ENCODE measurements at regions not wholly inside any gene's neighbourhood (a gene's known extent, or its start where the extent isn't known, plus 50 kb on each side); places are given as distances from the start of the nearest gene placed in this dataset.

GRCh38 chr12:88996200-88996788 lies 356.0 kb downstream of the DUSP6 start:
- Histone ChIP-seq H3K9me3 (ENCODE audit: control extremely low read depth in 1 of 5, control insufficient read depth in 4 of 5, insufficient read depth in 2 of 5, low read depth in 1 of 5, low read length in 4 of 5) (no peaks in the 10 kb centered on the region), H3K27ac (ENCODE audit: insufficient read depth in 1 of 2, low read depth in 1 of 2, low read length in 2 of 2, poor library complexity in 1 of 2, severe bottlenecking in 2 of 2) (no peak overlapping the region), H3K36me3 (ENCODE audit: control insufficient read depth in 4 of 4, insufficient read depth in 4 of 4, low read length in 3 of 4) (no peaks in the 10 kb centered on the region), H3K4me1 (ENCODE audit: control extremely low read depth in 1 of 4, control insufficient read depth in 4 of 4, insufficient read depth in 4 of 4, low read length in 3 of 4) (peaks cover 0 to 4% (median 2%) of the 10 kb centered on the region in 4 experiments), H3K27me3 (replicated peaks in 2 of 5; ENCODE audit: control insufficient read depth in 4 of 5, insufficient read depth in 5 of 5, low read length in 4 of 5) (no peaks in the 10 kb centered on the region), H3K4me3 (ENCODE audit: control insufficient read depth in 1 of 7, extremely low read depth in 1 of 7, insufficient read depth in 4 of 7, low read depth in 2 of 7, low read length in 6 of 7) (no peak overlapping the region)
- POLR2A ChIA-PET = no interaction called here
- WGBS (ENCODE audit: insufficient coverage) = no CpG with 5 or more reads among the region's 2 CpGs
- CTCF ChIA-PET = no interaction called here
- DNase-seq = no peak

GRCh38 chr12:88994971-88995370 lies 357.3 kb downstream of the DUSP6 start:
- POLR2A ChIA-PET = no interaction called here
- no peak overlapping the region for H3K27ac ChIP-seq (ENCODE audit: insufficient read depth in 1 of 2, low read depth in 1 of 2, low read length in 2 of 2, poor library complexity in 1 of 2, severe bottlenecking in 2 of 2)
- H3K36me3 ChIP-seq (ENCODE audit: control insufficient read depth in 4 of 4, insufficient read depth in 4 of 4, low read length in 3 of 4) = no peaks in the 10 kb centered on the region
- H3K27me3 ChIP-seq (replicated peaks in 2 of 5; ENCODE audit: control insufficient read depth in 4 of 5, insufficient read depth in 5 of 5, low read length in 4 of 5) = no peaks in the 10 kb centered on the region
- no CpG with 5 or more reads among the region's 1 CpG for WGBS (ENCODE audit: insufficient coverage)
- DNase-seq = no peak
- CTCF ChIA-PET = interaction anchor here (1.6 to 2.5 kb wide), 3 partner anchors 361 to 840 kb away, joined by 5 to 19 read pairs (median 11); partner anchors contain the start of gene POC1B
- peaks cover 0 to 4% (median 2%) of the 10 kb centered on the region in 4 experiments for H3K4me1 ChIP-seq (ENCODE audit: control extremely low read depth in 1 of 4, control insufficient read depth in 4 of 4, insufficient read depth in 4 of 4, low read length in 3 of 4)
- H3K9me3 ChIP-seq (ENCODE audit: control extremely low read depth in 1 of 5, control insufficient read depth in 4 of 5, insufficient read depth in 2 of 5, low read depth in 1 of 5, low read length in 4 of 5) = no peaks in the 10 kb centered on the region
- H3K4me3 ChIP-seq (ENCODE audit: control insufficient read depth in 1 of 7, extremely low read depth in 1 of 7, insufficient read depth in 4 of 7, low read depth in 2 of 7, low read length in 6 of 7) = no peak overlapping the region

- H3K36me3 ChIP-seq (ENCODE audit: control insufficient read depth in 4 of 4, insufficient read depth in 4 of 4, low read length in 3 of 4) = no peaks in the 10 kb centered on the region
- WGBS (ENCODE audit: insufficient coverage) = 100% methylated on average over 1 of the region's 2 CpGs
- POLR2A ChIA-PET = no interaction called here
These were observed 357.8 kb downstream of the DUSP6 start for GRCh38 chr12:88994537-88994936.

GRCh38 chr12:88993651-88994050 lies 358.6 kb downstream of the DUSP6 start:
- peak; percentile 59 to 75 (median 75) for DNase-seq
- H3K4me1 ChIP-seq (ENCODE audit: control extremely low read depth in 1 of 4, control insufficient read depth in 4 of 4, insufficient read depth in 4 of 4, low read length in 3 of 4) = peaks cover 0 to 4% (median 1%) of the 10 kb centered on the region in 4 experiments
- WGBS (ENCODE audit: insufficient coverage) = no CpG with 5 or more reads among the region's 3 CpGs
- POLR2A ChIA-PET = no interaction called here
- H3K27me3 ChIP-seq (replicated peaks in 2 of 5; ENCODE audit: control insufficient read depth in 4 of 5, insufficient read depth in 5 of 5, low read length in 4 of 5) = no peaks in the 10 kb centered on the region
- no peaks in the 10 kb centered on the region for H3K36me3 ChIP-seq (ENCODE audit: control insufficient read depth in 4 of 4, insufficient read depth in 4 of 4, low read length in 3 of 4)
- CTCF ChIA-PET = interaction anchor here (0.8 to 2.5 kb wide), 14 partner anchors 8 to 885 kb away, joined by 3 to 19 read pairs (median 5); partner anchors contain the start of gene POC1B
- H3K9me3 ChIP-seq (ENCODE audit: control extremely low read depth in 1 of 5, control insufficient read depth in 4 of 5, insufficient read depth in 2 of 5, low read depth in 1 of 5, low read length in 4 of 5) = no peaks in the 10 kb centered on the region
- no peak overlapping the region for H3K4me3 ChIP-seq (ENCODE audit: control insufficient read depth in 1 of 7, extremely low read depth in 1 of 7, insufficient read depth in 4 of 7, low read depth in 2 of 7, low read length in 6 of 7)
- H3K27ac ChIP-seq (ENCODE audit: insufficient read depth in 1 of 2, low read depth in 1 of 2, low read length in 2 of 2, poor library complexity in 1 of 2, severe bottlenecking in 2 of 2) = no peak overlapping the region

More at GRCh38 chr12:88994537-88994936, 357.8 kb downstream of the DUSP6 start:
- no peak overlapping the region for H3K4me3 ChIP-seq (ENCODE audit: control insufficient read depth in 1 of 7, extremely low read depth in 1 of 7, insufficient read depth in 4 of 7, low read depth in 2 of 7, low read length in 6 of 7)
- CTCF ChIA-PET = interaction anchor here (0.9 to 2.5 kb wide), 9 partner anchors 19 to 886 kb away, joined by 3 to 19 read pairs (median 5); partner anchors contain the start of gene POC1B
- DNase-seq = no peak
- H3K27me3 ChIP-seq (replicated peaks in 2 of 5; ENCODE audit: control insufficient read depth in 4 of 5, insufficient read depth in 5 of 5, low read length in 4 of 5) = no peaks in the 10 kb centered on the region
- H3K27ac ChIP-seq (ENCODE audit: insufficient read depth in 1 of 2, low read depth in 1 of 2, low read length in 2 of 2, poor library complexity in 1 of 2, severe bottlenecking in 2 of 2) = no peak overlapping the region
- no peaks in the 10 kb centered on the region for H3K9me3 ChIP-seq (ENCODE audit: control extremely low read depth in 1 of 5, control insufficient read depth in 4 of 5, insufficient read depth in 2 of 5, low read depth in 1 of 5, low read length in 4 of 5)
- peaks cover 0 to 4% (median 2%) of the 10 kb centered on the region in 4 experiments for H3K4me1 ChIP-seq (ENCODE audit: control extremely low read depth in 1 of 4, control insufficient read depth in 4 of 4, insufficient read depth in 4 of 4, low read length in 3 of 4)

- no peaks in the 10 kb centered on the region for H3K4me1 ChIP-seq (ENCODE audit: control extremely low read depth in 1 of 4, control insufficient read depth in 4 of 4, insufficient read depth in 4 of 4, low read length in 3 of 4)
- H3K27me3 ChIP-seq (replicated peaks in 2 of 5; ENCODE audit: control insufficient read depth in 4 of 5, insufficient read depth in 5 of 5, low read length in 4 of 5) = no peaks in the 10 kb centered on the region
- H3K27ac ChIP-seq (ENCODE audit: insufficient read depth in 1 of 2, low read depth in 1 of 2, low read length in 2 of 2, poor library complexity in 1 of 2, severe bottlenecking in 2 of 2) = no peak overlapping the region
- ChIA-PET CTCF (no interaction called here), POLR2A (no interaction called here)
- no peaks in the 10 kb centered on the region for H3K36me3 ChIP-seq (ENCODE audit: control insufficient read depth in 4 of 4, insufficient read depth in 4 of 4, low read length in 3 of 4)
- WGBS (ENCODE audit: insufficient coverage) = 100% methylated on average over 1 of the region's 5 CpGs
- H3K9me3 ChIP-seq (ENCODE audit: control extremely low read depth in 1 of 5, control insufficient read depth in 4 of 5, insufficient read depth in 2 of 5, low read depth in 1 of 5, low read length in 4 of 5) = no peaks in the 10 kb centered on the region
- DNase-seq = no peak
- no peak overlapping the region for H3K4me3 ChIP-seq (ENCODE audit: control insufficient read depth in 1 of 7, extremely low read depth in 1 of 7, insufficient read depth in 4 of 7, low read depth in 2 of 7, low read length in 6 of 7)
These were observed 366.2 kb downstream of the DUSP6 start for GRCh38 chr12:88986056-88986455.

GRCh38 chr12:88985631-88986030 lies 366.7 kb downstream of the DUSP6 start:
- no CpG with 5 or more reads among the region's 3 CpGs for WGBS (ENCODE audit: insufficient coverage)
- Histone ChIP-seq H3K4me1 (ENCODE audit: control extremely low read depth in 1 of 4, control insufficient read depth in 4 of 4, insufficient read depth in 4 of 4, low read length in 3 of 4) (no peaks in the 10 kb centered on the region), H3K36me3 (ENCODE audit: control insufficient read depth in 4 of 4, insufficient read depth in 4 of 4, low read length in 3 of 4) (no peaks in the 10 kb centered on the region), H3K4me3 (ENCODE audit: control insufficient read depth in 1 of 7, extremely low read depth in 1 of 7, insufficient read depth in 4 of 7, low read depth in 2 of 7, low read length in 6 of 7) (no peak overlapping the region), H3K27me3 (replicated peaks in 2 of 5; ENCODE audit: control insufficient read depth in 4 of 5, insufficient read depth in 5 of 5, low read length in 4 of 5) (no peaks in the 10 kb centered on the region), H3K9me3 (ENCODE audit: control extremely low read depth in 1 of 5, control insufficient read depth in 4 of 5, insufficient read depth in 2 of 5, low read depth in 1 of 5, low read length in 4 of 5) (no peaks in the 10 kb centered on the region), H3K27ac (ENCODE audit: insufficient read depth in 1 of 2, low read depth in 1 of 2, low read length in 2 of 2, poor library complexity in 1 of 2, severe bottlenecking in 2 of 2) (no peak overlapping the region)
- CTCF ChIA-PET = no interaction called here
- POLR2A ChIA-PET = no interaction called here
- no peak for DNase-seq

- H3K4me3 ChIP-seq (ENCODE audit: control insufficient read depth in 1 of 7, extremely low read depth in 1 of 7, insufficient read depth in 4 of 7, low read depth in 2 of 7, low read length in 6 of 7) = no peak overlapping the region
- no peaks in the 10 kb centered on the region for H3K9me3 ChIP-seq (ENCODE audit: control extremely low read depth in 1 of 5, control insufficient read depth in 4 of 5, insufficient read depth in 2 of 5, low read depth in 1 of 5, low read length in 4 of 5)
- WGBS (ENCODE audit: insufficient coverage) = 82% methylated on average over 2 of the region's 3 CpGs
- no peaks in the 10 kb centered on the region for H3K4me1 ChIP-seq (ENCODE audit: control extremely low read depth in 1 of 4, control insufficient read depth in 4 of 4, insufficient read depth in 4 of 4, low read length in 3 of 4)
- CTCF ChIA-PET = no interaction called here
- no peak overlapping the region for H3K27ac ChIP-seq (ENCODE audit: insufficient read depth in 1 of 2, low read depth in 1 of 2, low read length in 2 of 2, poor library complexity in 1 of 2, severe bottlenecking in 2 of 2)
- no peaks in the 10 kb centered on the region for H3K27me3 ChIP-seq (replicated peaks in 2 of 5; ENCODE audit: control insufficient read depth in 4 of 5, insufficient read depth in 5 of 5, low read length in 4 of 5)
- POLR2A ChIA-PET = no interaction called here
- no peaks in the 10 kb centered on the region for H3K36me3 ChIP-seq (ENCODE audit: control insufficient read depth in 4 of 4, insufficient read depth in 4 of 4, low read length in 3 of 4)
- DNase-seq = no peak
These were observed 367.3 kb downstream of the DUSP6 start for GRCh38 chr12:88985011-88985410.
